ENCODE measurements at regions not wholly inside any gene's neighbourhood (a gene's known extent, or its start where the extent isn't known, plus 50 kb on each side); places are given as distances from the start of the nearest gene placed in this dataset.

DNA sequence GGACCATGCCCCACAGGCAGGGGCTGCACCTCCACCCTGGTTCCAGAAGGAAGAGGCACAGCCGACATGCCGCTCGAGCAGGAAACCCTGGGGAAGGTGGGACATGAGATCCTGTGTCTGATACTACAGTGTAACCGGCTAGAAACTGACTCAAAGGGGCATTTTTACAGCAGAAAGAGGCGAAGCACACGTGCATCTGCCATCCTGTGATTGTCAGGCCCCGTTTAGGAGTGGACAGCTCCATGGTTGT is 62.7 kb downstream of the SIK1 start:
- DNase-seq: no peak

- DNase-seq: no peak
Observed at GRCh38 chr21:43363506-43364260, 63.2 kb downstream of the SIK1 start.

DNA sequence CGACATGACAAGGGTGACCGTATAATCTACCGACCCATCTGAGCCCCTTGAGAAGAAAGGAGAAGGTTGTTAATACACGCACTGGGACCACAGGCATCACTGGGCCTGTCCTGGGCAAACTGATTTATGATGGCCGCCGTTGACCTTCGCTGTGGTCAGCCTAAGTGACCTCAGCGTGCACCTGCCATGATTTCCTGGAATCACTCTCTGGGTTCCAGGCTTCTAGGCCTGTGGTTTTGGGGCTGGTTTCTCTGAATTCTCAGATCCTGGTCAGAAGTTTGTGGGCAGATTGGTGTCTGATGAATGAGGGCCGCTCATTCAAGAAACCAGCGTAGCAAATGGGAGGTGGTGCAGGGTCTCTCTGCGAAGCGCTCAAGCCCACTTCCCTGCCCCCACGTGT is 64.0 kb downstream of the SIK1 start:
- no peak for DNase-seq

DNA sequence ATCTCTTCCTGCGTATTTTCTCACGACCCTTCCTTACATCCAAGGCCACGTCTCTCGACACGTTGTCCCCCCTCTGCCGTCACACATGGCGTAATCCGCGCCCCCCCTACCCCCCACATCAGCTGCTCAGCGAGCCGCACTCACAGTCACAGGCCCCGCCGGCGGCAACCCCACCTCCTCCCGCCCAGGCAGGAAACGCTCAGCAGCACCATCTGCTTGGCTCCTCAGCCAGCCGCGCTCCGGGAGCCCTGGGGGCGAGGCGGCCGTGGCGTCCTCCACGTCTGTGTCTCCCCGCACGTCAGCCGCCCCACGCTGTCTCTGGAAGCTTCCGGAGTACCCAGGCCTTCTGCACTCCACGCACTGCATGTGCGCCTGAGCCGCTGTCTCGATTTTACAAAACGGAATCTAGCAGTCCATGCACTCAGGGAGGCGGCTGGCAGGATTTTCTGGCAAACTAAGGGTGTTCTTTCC is 64.6 kb downstream of the SIK1 start:
- DNase-seq: no peak

DNA sequence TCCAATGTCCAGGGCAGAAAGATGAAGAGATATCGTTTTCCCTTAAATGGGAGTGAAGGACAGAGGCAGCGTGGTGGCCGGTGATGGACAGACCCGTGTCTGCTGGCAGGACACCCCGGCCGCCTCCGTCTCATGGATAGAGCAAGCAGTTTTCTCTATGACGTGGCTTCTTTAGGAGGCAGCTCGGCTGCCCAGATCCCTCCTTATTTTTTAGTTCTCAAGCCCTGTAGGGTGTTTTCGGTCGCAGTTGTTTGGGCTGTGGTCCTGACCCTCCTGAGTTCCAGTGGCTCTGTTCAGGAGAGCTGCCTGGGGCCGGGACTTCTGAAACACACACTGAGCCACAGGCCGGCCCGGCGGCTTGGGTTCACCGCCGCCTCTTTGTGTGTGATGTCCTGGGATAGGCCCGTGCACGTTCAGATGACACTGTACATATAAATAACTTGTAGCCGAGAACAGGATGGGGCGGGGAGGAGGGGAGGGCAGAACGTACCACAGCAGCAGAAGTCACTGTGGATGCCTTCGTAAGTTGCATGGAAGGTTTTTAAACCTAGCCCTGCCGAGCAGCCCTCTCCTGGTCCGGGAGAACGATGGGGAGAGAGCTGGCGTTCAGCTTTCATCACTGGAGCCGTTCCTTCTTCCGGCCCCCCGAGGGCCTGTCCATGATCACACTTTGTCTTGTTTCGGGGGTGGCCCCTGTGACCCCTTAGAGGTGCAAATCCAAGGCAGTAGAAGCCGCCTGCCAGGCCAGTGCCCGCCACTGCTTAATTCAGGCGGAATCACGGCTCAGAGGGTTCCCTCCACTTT is 65.2 kb downstream of the SIK1 start:
- DNase-seq: no peak

DNA sequence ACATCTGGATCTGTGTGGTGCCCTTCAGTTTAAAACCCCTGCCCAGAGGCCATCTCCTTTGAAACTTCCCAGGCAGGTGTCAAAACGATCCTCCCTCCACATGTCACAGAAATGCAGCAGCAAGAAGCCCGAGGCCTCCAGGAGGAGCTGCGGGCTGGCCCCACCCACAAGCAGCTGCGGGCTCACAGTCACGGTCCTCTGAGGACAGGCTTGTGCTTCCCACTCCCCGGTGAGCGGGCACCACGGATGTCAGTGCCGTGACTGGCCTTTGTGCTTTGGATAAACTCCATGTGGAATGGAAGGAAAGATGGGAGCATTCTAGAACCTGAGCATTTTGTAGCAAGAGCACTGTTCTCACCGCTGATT is 65.8 kb downstream of the SIK1 start:
- no peak for DNase-seq

DNA sequence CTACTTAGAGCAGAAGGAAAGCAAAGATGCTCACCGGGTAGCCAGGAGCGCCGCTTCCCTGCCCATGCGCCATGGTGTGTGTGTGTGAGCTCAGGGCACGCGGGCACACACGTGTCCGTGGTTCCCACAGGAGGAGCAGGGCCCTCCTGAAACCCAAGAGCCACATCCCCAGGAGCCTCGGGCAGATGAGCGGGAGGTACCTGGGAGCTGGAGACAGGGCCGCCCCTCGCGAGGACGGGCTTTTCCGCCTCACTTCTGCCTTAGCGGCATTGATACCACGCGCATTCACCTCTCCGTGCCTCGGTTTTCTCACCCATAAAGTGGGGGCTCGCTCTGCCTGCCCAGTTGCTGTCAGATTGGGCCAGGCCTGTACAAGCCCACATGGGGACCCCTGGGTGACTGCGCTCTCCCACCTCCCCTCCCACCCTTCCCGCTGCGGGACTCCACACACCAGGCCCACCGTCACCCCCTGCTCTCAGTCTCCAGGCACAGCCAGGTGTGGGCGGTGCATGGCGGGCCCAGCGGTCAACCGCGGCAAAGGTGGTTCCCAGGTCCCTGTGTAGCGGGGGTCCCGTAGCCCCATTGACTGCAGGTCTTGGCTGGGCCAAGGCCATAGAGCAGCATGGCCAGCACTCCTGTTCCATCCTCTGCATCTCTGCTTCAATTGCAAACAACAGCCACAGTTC is 66.3 kb downstream of the SIK1 start:
- no peak for DNase-seq

GRCh38 chr21:43358940-43359822 is 67.8 kb downstream of the SIK1 start:
- no peak for DNase-seq

DNA sequence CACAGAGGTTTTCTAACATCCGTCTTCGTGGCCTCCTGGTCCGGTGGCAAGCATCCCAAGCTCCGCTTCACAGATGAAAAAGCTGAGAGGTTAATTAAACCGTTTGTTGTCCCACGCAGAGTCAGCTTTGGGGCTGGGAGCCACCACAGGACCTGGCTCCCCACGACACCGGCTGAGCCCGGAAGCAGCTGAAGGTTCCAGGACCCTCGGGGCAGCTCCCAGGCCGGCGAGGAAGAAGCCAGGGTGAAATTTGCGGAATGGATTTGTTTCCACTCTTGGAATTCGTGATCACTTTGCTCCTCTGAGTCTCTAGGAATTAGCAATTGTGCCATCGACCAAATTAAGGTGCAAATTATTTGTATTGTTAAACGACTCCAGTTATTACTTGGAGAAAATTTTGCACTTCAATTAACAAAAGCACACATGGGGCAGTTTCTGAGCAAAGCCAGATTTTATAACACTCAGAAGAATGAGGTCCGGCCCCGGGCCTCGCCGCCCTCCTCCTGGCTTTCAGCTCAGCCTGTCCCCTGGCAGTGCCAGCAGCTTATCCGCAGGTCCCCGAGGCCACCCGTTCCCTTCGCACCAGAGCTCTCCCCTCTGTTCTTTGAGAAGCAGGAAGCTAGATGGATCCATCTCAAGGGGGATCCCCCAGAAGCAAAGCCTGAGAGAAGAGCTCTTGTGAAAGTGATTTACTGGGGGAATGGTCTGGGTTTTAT is 69.1 kb downstream of the SIK1 start:
- DNase-seq: no peak

- DNase-seq: no peak
Observed at GRCh38 chr21:43355925-43356289, 71.0 kb downstream of the SIK1 start.

DNA sequence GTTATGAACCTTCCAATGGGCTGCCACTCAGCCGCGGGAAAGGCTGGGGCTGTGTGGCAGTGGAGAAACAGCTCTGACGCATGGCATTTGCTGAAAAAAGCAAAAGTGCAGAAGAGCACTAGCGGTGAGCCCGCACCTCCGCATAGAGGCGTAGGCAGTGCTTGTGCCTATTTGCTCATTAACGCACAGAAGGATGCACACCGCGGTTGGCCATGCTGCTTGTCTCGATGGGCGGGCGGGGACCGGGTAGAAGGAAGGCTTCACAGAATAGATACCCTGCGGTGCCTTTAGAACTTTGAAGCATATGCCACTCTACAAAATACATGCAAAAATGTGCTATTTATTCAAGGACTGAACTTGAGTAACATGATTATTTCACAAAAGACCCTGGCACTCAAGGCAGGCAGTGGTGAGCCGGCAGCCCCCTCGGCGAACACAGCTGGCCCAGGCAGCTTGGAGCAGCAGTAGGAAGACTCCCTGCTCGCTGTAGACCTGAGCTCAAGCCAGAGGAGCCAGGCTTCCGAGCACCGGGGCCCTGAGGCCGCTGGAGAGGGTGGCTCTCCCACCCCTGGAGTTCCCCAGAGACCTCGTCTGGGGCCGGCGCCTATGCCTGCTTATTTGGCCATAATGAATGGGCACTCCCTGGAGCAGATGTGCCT is 71.5 kb downstream of the SIK1 start:
- DNase-seq: no peak

- no peak for DNase-seq
Observed at GRCh38 chr21:43354666-43355065, 72.3 kb downstream of the SIK1 start.

GRCh38 chr21:43354026-43354420 is 72.9 kb downstream of the SIK1 start:
- DNase-seq: no peak

DNA sequence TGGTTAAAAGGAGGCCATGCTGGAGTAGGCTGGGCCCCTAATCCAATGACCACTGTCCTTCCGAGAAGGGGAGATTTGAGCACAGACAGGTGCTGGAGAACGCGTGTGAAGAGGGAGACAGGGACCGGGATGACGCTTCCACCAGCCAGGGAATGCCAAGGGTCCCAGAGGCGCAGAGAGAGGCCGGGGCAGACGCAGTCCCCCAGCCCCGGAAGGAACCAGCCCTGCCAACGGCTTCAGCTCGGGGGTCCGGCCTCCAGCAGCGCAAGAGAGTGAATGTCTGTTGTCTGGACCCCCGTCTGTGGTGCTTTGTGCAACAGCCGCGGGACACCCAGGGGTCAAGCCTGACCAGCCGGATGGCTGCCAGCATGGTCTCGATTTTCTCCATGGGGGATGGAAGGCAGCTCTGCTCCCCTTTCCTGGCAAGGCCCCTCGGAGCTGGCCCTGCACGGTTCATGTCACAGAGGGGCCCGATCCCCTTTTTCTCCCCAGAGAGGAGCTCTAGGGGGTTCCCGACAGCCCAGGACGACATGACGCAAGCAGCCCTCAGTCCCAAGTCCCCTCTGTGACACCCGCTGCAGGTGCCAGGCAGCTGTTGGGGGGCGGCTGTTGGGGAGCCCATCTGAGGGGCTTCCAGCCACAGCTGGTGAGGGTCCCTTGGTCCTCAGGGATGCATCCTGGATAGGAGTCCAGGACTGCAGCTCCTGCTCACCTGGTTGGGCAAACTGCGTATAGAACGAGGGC is 73.5 kb downstream of the SIK1 start:
- DNase-seq: no peak

GRCh38 chr21:43352568-43353281 is 74.2 kb downstream of the SIK1 start:
- DNase-seq: no peak

DNA sequence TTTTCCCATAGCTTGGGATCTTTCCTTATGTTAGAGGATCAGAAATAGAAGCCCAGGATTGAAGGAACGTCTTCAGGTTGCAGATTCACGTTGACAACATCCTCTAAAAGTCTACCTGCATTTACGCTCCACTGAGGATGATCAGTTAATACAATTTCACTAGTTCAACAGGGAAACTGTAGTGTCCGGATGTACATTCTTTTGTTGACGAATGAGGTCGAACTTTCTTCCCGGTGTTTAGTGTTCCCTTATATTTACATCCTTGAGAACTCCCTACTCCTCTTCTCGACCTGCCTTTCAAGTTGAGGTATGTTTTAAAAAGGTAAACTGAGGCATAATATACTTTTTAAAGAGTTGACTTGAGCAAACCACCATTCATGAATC is 74.8 kb downstream of the SIK1 start:
- DNase-seq: no peak

DNA sequence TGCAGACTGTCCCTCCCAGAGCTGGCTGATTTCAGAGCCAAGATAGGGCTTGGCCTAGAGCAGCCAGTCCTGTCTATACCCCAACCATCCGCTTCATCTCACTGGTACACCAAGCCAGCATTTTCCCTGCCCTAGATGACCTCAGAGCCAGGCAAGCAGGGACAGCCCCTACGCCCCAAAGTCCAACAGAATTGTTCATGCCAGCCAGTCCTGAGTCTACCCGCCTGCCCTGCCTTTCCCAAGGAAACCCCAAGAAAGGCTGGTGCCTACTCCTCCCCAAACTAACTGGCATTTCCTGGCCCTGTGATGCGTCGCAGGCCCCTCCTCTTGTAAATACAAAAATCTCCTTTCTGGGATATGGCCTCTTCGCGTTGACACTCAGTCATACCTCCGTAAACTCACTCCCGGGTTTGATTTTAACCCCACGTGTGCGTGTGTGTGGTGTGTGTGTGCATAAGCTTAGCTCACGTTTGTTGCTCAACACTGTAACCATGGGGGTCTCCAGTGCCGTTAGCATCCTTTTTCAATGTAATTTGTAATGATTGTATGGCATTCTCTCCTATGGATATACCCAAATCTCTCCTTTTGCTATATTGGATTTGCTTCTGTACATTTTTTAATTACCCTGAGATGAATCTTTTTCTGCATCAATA is 75.3 kb downstream of the SIK1 start:
- DNase-seq: no peak

- DNase-seq: no peak
Observed at GRCh38 chr21:43349644-43350043, 77.3 kb downstream of the SIK1 start.

DNA sequence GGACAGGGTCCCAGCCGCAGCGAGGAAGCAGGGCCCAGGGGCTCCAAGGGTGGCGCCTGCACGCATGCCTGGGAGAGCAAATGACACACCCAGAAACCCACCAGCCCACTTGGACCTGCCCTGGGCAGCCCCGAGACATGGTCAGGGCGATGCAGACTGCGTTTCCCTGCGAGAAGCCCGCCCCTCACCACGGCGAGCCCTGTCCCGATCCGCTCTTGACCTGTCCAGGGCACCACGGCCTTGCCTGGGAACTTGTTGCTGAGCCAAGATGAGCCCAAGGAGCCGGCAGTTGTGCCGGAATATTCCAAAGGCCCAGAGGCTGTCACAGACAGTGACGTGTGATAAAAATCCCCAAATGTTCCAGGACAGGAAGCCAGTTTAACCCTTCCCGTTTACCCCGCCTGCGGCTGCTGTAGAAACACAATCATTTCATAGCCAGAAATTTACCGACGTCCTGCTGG is 78.1 kb downstream of the SIK1 start:
- DNase-seq: no peak

All from NCI-H774 (cell line).